Right lobe of liver (tissue), 6 donors: ENCODE measurements at regions not wholly inside any gene's neighbourhood (a gene's known extent, or its start where the extent isn't known, plus 50 kb on each side); places are given as distances from the start of the nearest gene placed in this dataset.

Experiments used
- ATAC-seq, 4 donors: fragments of 200-7000 bp; cut with Tn5 transposase; one replicate each; pipeline ENCODE4 v1.9.1; 2020; ENCODE audit warnings: mild to moderate bottlenecking in 4 of 4, moderate library complexity in 4 of 4
- DNase-seq, 3 donors: peaks; one replicate each; pipeline ENCODE4 v3.0.0-alpha.2; 2020
- H3K27ac ChIP-seq, 3 donors: fragments of 200-600 bp; one replicate each; pipeline ENCODE4 v1.8.0; 2022
- H3K27me3 ChIP-seq, 2 donors: fragments of 200-600 bp; one replicate each; pipeline ENCODE4 v1.8.0; 2022
- H3K36me3 ChIP-seq, 4 donors: fragments of 200-600 bp; sonication (generic) in 1 of 4; one replicate each; pipeline versions ENCODE4 v1.5.1 to v1.8.0; 2017 to 2022; ENCODE audit warnings: control low read depth in 1 of 4
- H3K4me1 ChIP-seq, 4 donors: fragments of 200-600 bp; sonication (generic) in 1 of 4; one replicate each; pipeline versions ENCODE4 v1.5.1 to v1.8.0; 2017 to 2022; ENCODE audit warnings: control low read depth in 1 of 4
- H3K4me3 ChIP-seq, 3 donors: fragments of 200-600 bp; one replicate each; pipeline ENCODE4 v1.8.0; 2022
- H3K9me3 ChIP-seq, 4 donors: fragments of 200-600 bp; sonication (generic) in 1 of 4; one replicate each; pipeline versions ENCODE4 v1.5.1 to v1.8.0; 2017 to 2022; ENCODE audit warnings: control low read depth in 1 of 4
- CTCF ChIP-seq, 4 donors: fragments of 200-600 bp in 3 of 4; fragments of 450-650 bp in 1 of 4; IDR thresholded peaks; one replicate each; pipeline versions ENCODE4 v1.5.1 to v1.8.0; 2016 to 2022; ENCODE audit warnings: antibody characterized with exemption in 4 of 4, mild to moderate bottlenecking in 2 of 4
- POLR2A ChIP-seq: fragments of 450-650 bp; IDR thresholded peaks from one replicate; pipeline ENCODE4 v1.6.1; 2017; ENCODE audit warnings: antibody characterized with exemption, mild to moderate bottlenecking
- WGBS: methylation state at CpG from one replicate; pipeline ENCODE4 v1.1.6; 2018; ENCODE audit warnings: low coverage, low lambda C conversion rate; ENCODE audit not compliant: insufficient coverage; ENCODE audit errors: missing lambda C conversion rate; 5-methylcytosine and 5-hydroxymethylcytosine counted together
- intact Hi-C, 2 donors: fragments of 100-400 bp; cut with DNase I; formaldehyde crosslinking; loops; one replicate each; pipeline versions ENCODE4 v1.11.2 to v1.14.1; 2022
- donor health status: DM: no; HTN: yes; CAD: no.
- donor health status: DM: no; HTN: no; CAD: no.
- donor health status: DM: no; HTN: no; CAD: no.
- donor health status: DM: no; HTN: yes; CAD: no.
- donor health status: DM: no; HTN: yes; CAD: no.

DNA sequence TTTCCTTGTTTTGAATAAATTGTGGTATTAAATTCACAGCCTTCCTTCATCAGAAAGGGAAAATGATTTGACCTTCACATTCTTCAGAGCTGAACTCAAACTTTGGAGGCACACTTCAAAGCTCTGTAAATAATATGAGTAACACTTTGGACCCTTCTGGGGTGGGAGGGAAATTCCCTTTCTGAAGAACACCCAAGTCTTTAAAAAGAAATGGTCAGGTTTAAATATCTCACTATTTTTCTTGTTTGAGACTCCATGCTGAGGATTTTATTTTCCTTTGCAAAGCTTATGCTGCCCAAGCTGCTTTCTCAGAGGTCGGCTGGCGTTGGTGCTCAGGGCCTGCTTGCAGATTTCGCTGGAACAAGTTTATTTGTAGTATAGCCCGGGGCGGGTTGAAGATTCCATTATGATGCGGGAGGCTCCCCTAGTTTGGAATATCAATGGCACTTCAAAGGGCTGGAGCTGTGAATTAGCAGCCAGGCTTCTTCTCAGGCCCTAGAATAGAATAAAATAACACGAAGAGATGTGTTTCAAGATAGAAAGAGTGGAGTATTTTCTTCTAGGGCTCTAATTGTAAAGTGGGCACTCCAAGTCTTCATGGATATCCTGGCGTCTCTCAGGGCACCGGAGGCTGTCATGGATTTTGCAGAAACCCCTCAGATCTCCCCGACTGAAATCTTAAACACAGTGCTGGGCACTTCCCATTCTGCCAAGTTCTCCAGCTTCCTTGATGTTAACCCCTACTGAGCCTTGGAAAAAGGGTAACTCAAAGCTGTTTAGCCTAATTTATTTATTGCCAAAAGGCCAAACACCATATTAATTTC is 315.6 kb downstream of the GPAT3 start:
- intact Hi-C loops = no loop called here
- H3K9me3 ChIP-seq = no peaks in the 10 kb centered on the region
- no peaks in the 10 kb centered on the region for H3K4me1 ChIP-seq
- H3K27ac ChIP-seq = no peak overlapping the region
- H3K27me3 ChIP-seq = no peaks in the 10 kb centered on the region
- no peaks in the 10 kb centered on the region for H3K36me3 ChIP-seq
- WGBS = 27% methylated on average over 10 of the region's 10 CpGs
- no peak overlapping the region for H3K4me3 ChIP-seq
- DNase-seq (no peak), ATAC-seq (no peak)
- TF ChIP-seq CTCF (IDR thresholded peaks at IDR 0.05) (no peak), POLR2A (no peak)

GRCh38 chr4:83850435-83850834 is 314.5 kb downstream of the GPAT3 start:
- WGBS = 58% methylated on average over 4 of the region's 6 CpGs
- DNase-seq (no peak), ATAC-seq (no peak)
- Histone ChIP-seq H3K27ac (no peak overlapping the region), H3K27me3 (no peaks in the 10 kb centered on the region), H3K4me3 (no peak overlapping the region), H3K4me1 (no peaks in the 10 kb centered on the region), H3K36me3 (no peaks in the 10 kb centered on the region), H3K9me3 (no peaks in the 10 kb centered on the region)
- no peak for TF ChIP-seq CTCF (IDR thresholded peaks at IDR 0.05)
- TF ChIP-seq POLR2A = no peak
- intact Hi-C loops = no loop called here

DNA sequence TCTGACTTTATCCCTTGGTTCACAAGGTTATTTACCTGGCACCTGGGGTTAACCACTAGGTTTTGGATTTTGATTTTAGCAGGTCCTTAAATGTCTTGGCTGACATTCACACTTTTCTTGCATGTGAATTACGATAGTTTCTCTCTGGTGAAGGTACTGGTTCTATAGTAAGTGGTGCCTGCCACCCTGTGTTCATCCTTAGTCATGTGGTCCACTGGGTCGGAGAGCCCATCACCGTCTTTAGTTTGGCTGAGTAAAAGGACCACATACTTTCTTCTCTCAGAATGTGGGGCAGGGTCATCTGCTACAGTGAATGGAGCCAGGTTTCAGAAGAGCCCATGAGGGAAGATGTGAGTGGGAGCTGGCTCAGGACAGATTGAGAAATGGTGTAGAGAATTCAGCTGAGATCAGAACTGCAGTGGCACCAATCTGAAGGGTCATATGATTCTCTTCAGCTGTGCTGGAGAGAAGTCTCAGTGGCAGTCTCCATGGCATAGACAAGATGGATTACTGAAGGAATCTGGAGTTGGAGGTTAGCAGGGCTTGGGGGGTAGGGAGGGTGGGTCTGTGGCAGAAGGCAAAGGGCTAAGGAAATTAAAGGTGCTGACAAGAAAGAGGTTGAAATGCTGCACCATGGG is 310.4 kb downstream of the GPAT3 start:
- H3K4me3 ChIP-seq = no peak overlapping the region
- DNase-seq (no peak), ATAC-seq (no peak)
- H3K4me1 ChIP-seq = no peaks in the 10 kb centered on the region
- H3K27me3 ChIP-seq = no peaks in the 10 kb centered on the region
- no peak overlapping the region for H3K27ac ChIP-seq
- H3K36me3 ChIP-seq = no peaks in the 10 kb centered on the region
- 60% methylated on average over 3 of the region's 3 CpGs for WGBS
- no peak for TF ChIP-seq POLR2A
- no peak for TF ChIP-seq CTCF (IDR thresholded peaks at IDR 0.05)
- H3K9me3 ChIP-seq = no peaks in the 10 kb centered on the region
- intact Hi-C loops = no loop called here

DNA sequence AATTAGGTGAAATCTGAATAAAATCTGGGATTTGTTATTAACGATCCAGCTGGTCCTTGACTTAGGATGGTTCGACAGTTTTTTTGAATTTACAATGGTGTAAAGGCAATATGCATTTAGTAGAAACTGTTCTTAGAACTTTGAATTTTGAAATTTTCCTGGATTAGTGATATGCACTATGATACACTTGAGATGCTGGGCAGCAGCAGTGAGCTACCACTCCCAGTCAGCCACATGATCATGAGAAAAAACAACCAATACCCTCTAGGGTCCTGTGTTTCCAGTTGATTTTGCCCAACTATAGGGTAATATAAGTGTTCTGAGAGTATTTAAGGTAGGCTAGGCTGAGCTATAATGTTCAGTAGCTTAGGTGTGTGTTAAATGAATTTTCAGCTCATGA is 303.7 kb downstream of the GPAT3 start:
- no peaks in the 10 kb centered on the region for H3K36me3 ChIP-seq
- H3K4me3 ChIP-seq = no peak overlapping the region
- no peaks in the 10 kb centered on the region for H3K9me3 ChIP-seq
- 58% methylated on average over 2 of the region's 2 CpGs for WGBS
- no peak for DNase-seq
- no peaks in the 10 kb centered on the region for H3K4me1 ChIP-seq
- H3K27ac ChIP-seq = no peak overlapping the region
- H3K27me3 ChIP-seq = no peaks in the 10 kb centered on the region
- intact Hi-C loops = no loop called here
- no peak for ATAC-seq
- TF ChIP-seq CTCF (IDR thresholded peaks at IDR 0.05) = no peak
- no peak for TF ChIP-seq POLR2A
